Gastroesophageal sphincter (tissue), 4 donors: ENCODE measurements at regions not wholly inside any gene's neighbourhood (a gene's known extent, or its start where the extent isn't known, plus 50 kb on each side); places are given as distances from the start of the nearest gene placed in this dataset.

ENCODE experiments used
- ATAC-seq: fragments of 150-250 bp; one replicate; pipeline ENCODE4 v1.9.1; 2016; ENCODE audit warnings: mild to moderate bottlenecking, moderate library complexity
- H3K27ac ChIP-seq, 4 donors: fragments of 200-600 bp; sonication (generic) in 3 of 4; 1 replicate in 3 of 4; 2 replicates in 1 of 4; pipeline ENCODE4 v1.5.1; 2016 to 2019
- H3K27me3 ChIP-seq: fragments of 200-600 bp; sonication (generic); one replicate; pipeline ENCODE4 v1.5.1; 2019
- H3K36me3 ChIP-seq, 2 donors: fragments of 200-600 bp; sonication (generic); one replicate each; pipeline ENCODE4 v1.5.1; 2019; ENCODE audit warnings: control low read depth in 1 of 2
- H3K4me1 ChIP-seq, 3 donors: fragments of 200-600 bp; sonication (generic); 1 replicate in 2 of 3; 2 replicates in 1 of 3; pipeline ENCODE4 v1.5.1; 2016 to 2019; ENCODE audit warnings: control low read depth in 2 of 3
- H3K4me3 ChIP-seq, 2 donors: fragments of 200-600 bp; sonication (generic); one replicate each; pipeline ENCODE4 v1.5.1; 2019; ENCODE audit warnings: mild to moderate bottlenecking in 1 of 2, moderate library complexity in 1 of 2
- H3K9me3 ChIP-seq, 3 donors: fragments of 200-600 bp; sonication (generic); one replicate each; pipeline ENCODE4 v1.5.1; 2017 to 2019; ENCODE audit warnings: control low read depth in 2 of 3
- CTCF ChIP-seq, 4 experiments: fragments of 200-600 bp in 2 of 4; fragments of 450-650 bp in 2 of 4; sonication (generic) in 1 of 4; IDR thresholded peaks; one replicate each; pipeline ENCODE4 v1.5.1; 2017 to 2019; ENCODE audit warnings: antibody characterized with exemption in 4 of 4, mild to moderate bottlenecking in 2 of 4, moderate library complexity in 2 of 4
- EP300 ChIP-seq: sonication (generic); formaldehyde crosslinking; IDR thresholded peaks from one replicate; pipeline ENCODE4 v1.6.1; 2017; ENCODE audit warnings: antibody characterized with exemption, mild to moderate bottlenecking
- POLR2A ChIP-seq, 2 donors: fragments of 450-650 bp; IDR thresholded peaks; one replicate each; pipeline ENCODE4 v1.6.1; 2017; ENCODE audit warnings: antibody characterized with exemption in 2 of 2, mild to moderate bottlenecking in 2 of 2, moderate library complexity in 1 of 2
- POLR2AphosphoS5 ChIP-seq: sonication (generic); formaldehyde crosslinking; IDR thresholded peaks from one replicate; pipeline ENCODE4 v1.6.1; 2017; ENCODE audit warnings: antibody characterized with exemption
- WGBS, 2 donors: methylation state at CpG; one replicate each; pipeline ENCODE4 v1.1.5; 2018; ENCODE audit warnings: low coverage in 1 of 2; 5-methylcytosine and 5-hydroxymethylcytosine counted together

DNA sequence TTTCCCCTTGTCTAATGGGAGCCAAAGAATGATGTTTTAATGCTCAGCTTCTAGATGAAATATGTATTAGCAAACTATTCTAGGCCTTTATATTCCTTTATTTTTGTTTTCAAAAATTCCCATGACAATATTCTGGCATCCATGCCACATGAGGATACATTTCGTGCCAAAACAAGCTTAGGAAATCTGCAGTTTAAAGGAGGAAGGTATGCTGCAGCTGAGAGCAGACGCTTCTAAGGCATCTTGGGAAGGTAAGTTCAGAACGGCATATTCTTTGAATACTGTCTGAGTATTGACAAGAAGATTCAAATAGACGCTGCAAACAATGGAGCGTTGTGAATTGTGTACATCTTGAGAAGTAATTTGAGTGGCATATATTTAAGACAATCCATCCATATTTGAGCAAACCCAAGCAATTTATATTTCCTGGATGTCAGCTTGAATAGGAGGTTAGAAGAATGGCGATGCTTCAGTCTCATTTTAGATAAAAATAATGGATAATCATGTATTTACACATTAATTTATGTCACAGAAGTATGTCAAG, 158.6 kb downstream of the RAP2B start:
- peaks cover 5 to 18% (median 9%) of the 10 kb centered on the region in 3 donors for H3K4me1 ChIP-seq
- no peaks in the 10 kb centered on the region for H3K36me3 ChIP-seq
- 40 to 44% methylated on average over 6 of the region's 6 CpGs for WGBS, 2 donors
- no peak for ATAC-seq
- no peaks in the 10 kb centered on the region for H3K9me3 ChIP-seq
- H3K27ac ChIP-seq, result no peak overlapping the region
- TF ChIP-seq EP300, result no peak
- no peak for TF ChIP-seq POLR2A (IDR thresholded peaks at IDR 0.05)
- no peak for TF ChIP-seq POLR2AphosphoS5
- no peak for TF ChIP-seq CTCF (IDR thresholded peaks at IDR 0.05)
- no peaks in the 10 kb centered on the region for H3K27me3 ChIP-seq
- H3K4me3 ChIP-seq, result no peak overlapping the region

DNA sequence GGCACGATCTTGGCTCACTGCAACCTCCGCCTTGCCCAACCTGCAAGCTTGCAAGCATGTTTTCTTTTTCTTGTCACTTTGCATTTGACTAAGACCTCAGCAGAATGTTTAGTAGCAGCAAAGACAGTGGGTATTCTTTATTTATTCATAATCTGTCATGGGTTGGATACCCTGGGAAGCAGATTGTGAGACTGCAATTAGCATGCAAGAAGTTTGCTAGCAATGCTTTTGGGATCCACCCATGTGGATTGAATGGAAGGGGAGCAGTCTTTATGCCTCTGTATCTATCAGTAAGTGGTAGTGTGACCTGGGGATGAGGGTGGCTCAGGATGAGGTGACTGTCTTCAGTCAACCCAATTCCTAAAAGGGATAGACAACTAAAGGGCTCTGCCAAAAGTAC, 166.7 kb downstream of the RAP2B start:
- Histone ChIP-seq H3K4me3 (no peak overlapping the region), H3K9me3 (no peaks in the 10 kb centered on the region), H3K4me1 (no peaks in the 10 kb centered on the region), H3K27me3 (no peaks in the 10 kb centered on the region), H3K36me3 (no peaks in the 10 kb centered on the region), H3K27ac (no peak overlapping the region)
- 90% methylated on average over 2 of the region's 2 CpGs; no CpG with 5 or more reads in 1 of the 2 donors for WGBS, 2 donors
- no peak for TF ChIP-seq POLR2AphosphoS5
- TF ChIP-seq EP300, result no peak
- no peak for ATAC-seq

GRCh38 chr3:153330901-153331300, 168.9 kb downstream of the RAP2B start:
- no peak for ATAC-seq

GRCh38 chr3:153331676-153332075, 169.7 kb downstream of the RAP2B start:
- H3K4me3 ChIP-seq, result no peak overlapping the region
- TF ChIP-seq POLR2AphosphoS5 (no peak), CTCF (IDR thresholded peaks at IDR 0.05) (no peak), POLR2A (IDR thresholded peaks at IDR 0.05) (no peak), EP300 (no peak)

More at GRCh38 chr3:153330901-153331300, 168.9 kb downstream of the RAP2B start:
- no peak for TF ChIP-seq EP300
- TF ChIP-seq POLR2AphosphoS5, result no peak
- no peak for TF ChIP-seq CTCF (IDR thresholded peaks at IDR 0.05)
- no peak for TF ChIP-seq POLR2A (IDR thresholded peaks at IDR 0.05)
- Histone ChIP-seq H3K4me3 (no peak overlapping the region), H3K9me3 (no peaks in the 10 kb centered on the region), H3K27me3 (no peaks in the 10 kb centered on the region), H3K27ac (no peak overlapping the region), H3K4me1 (no peaks in the 10 kb centered on the region), H3K36me3 (no peaks in the 10 kb centered on the region)
- WGBS, 2 donors, result 100% methylated on average over 1 of the region's 1 CpG

DNA sequence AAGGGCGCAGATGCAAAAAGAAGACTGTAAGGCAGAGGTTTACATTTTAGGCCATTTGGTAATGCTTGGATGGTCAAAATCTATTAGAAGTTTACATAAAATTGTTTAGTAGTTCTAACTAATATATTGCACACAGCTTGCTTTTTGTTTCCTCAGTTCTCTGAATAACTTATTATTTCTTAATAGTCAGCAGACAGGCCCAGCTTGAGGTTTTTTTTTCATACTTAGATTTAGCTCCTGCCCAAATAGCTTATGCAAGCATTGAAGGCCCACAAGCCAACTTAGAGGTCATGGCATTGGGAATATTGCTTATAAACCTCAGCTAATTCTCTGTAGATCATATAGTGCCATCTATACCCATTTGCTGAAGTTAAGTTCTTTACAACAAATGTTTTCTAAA, 172.5 kb downstream of the RAP2B start:
- TF ChIP-seq POLR2A (IDR thresholded peaks at IDR 0.05) (no peak), EP300 (no peak), POLR2AphosphoS5 (no peak), CTCF (IDR thresholded peaks at IDR 0.05) (no peak)
- no peaks in the 10 kb centered on the region for H3K9me3 ChIP-seq
- no peak overlapping the region for H3K27ac ChIP-seq
- ATAC-seq, result no peak
- 85 to 100% methylated on average over 1 of the region's 1 CpG for WGBS, 2 donors
- H3K4me3 ChIP-seq, result no peak overlapping the region
- no peaks in the 10 kb centered on the region for H3K27me3 ChIP-seq
- H3K4me1 ChIP-seq, result peaks cover 0 to 8% (median 0%) of the 10 kb centered on the region in 3 donors
- H3K36me3 ChIP-seq, result no peaks in the 10 kb centered on the region

More at GRCh38 chr3:153331676-153332075, 169.7 kb downstream of the RAP2B start:
- H3K36me3 ChIP-seq, result no peaks in the 10 kb centered on the region
- no peaks in the 10 kb centered on the region for H3K9me3 ChIP-seq
- ATAC-seq, result no peak
- H3K27ac ChIP-seq, result no peak overlapping the region
- H3K27me3 ChIP-seq, result no peaks in the 10 kb centered on the region
- H3K4me1 ChIP-seq, result no peaks in the 10 kb centered on the region
